ENCODE measurements at regions not wholly inside any gene's neighbourhood (a gene's known extent, or its start where the extent isn't known, plus 50 kb on each side); places are given as distances from the start of the nearest gene placed in this dataset.

DNA sequence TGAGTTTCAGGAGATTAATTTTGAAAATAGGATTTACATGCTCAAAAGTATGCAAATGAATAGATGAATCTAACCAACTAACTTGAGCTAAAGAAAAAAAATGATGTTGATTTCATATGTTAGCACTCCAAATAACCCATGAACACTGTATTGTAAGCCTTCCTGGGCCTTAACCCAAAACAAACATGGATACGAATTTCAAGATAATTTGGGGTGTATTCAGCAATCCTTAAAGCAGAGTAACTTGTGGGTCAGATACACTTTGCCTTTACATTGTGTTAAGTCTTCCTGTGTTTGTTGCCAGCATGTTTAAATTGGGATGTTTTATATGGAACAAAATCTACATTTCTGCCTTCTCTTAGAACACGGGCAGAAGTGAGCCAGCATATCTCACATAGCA lies 124.2 kb upstream of the WDR11 start:
- TF ChIP-seq, protein P1, sequence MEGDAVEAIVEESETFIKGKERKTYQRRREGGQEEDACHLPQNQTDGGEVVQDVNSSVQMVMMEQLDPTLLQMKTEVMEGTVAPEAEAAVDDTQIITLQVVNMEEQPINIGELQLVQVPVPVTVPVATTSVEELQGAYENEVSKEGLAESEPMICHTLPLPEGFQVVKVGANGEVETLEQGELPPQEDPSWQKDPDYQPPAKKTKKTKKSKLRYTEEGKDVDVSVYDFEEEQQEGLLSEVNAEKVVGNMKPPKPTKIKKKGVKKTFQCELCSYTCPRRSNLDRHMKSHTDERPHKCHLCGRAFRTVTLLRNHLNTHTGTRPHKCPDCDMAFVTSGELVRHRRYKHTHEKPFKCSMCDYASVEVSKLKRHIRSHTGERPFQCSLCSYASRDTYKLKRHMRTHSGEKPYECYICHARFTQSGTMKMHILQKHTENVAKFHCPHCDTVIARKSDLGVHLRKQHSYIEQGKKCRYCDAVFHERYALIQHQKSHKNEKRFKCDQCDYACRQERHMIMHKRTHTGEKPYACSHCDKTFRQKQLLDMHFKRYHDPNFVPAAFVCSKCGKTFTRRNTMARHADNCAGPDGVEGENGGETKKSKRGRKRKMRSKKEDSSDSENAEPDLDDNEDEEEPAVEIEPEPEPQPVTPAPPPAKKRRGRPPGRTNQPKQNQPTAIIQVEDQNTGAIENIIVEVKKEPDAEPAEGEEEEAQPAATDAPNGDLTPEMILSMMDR (IDR thresholded peaks at IDR 0.05; ENCODE audit: low read depth, low read length): no peak
- no peak for TF ChIP-seq EZH2phosphoT487 (IDR thresholded peaks at IDR 0.05; ENCODE audit: low read depth)
